ENCODE measurements at regions not wholly inside any gene's neighbourhood (a gene's known extent, or its start where the extent isn't known, plus 50 kb on each side); places are given as distances from the start of the nearest gene placed in this dataset.

GRCh38 chr12:32047357-32048212, 59.1 kb upstream of the BICD1 start:
- DNase-seq: no peak

DNA sequence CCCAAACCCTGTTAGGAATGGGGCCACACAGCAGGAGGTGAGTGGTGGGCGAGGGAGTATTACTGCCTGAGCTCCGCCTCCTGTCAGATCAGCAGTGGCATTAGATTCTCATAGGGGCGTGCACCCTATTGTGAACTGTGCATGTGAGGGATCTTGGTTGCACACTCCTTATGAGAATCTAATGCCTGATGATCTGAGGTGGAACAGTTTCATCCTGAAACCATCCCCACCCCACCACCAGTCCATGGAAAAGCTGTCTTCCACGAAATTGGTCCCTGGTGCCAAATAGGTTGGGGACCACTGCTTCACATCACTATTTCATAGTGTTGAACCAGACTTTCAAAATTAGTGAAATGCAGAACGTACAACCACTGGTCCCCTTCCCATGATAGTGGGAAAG, 57.9 kb upstream of the BICD1 start:
- no peak for DNase-seq

DNA sequence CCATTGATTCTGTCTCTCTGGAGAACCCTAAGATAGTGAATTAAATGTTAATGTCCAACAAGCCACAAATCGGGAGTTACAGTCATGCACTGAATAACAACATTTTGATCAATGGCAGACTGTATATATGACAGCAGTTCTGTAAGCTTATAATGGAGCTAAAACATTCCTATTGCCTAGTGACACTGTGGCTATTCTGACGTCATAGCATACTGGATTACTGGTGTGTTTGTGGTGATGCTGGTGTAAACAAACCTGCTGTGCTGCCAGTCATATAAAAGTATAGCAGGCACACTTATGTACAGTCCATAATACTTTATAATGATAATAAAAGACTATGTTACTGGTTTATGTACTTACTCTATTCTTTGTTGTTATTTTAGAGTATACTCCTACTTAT, 56.7 kb upstream of the BICD1 start:
- no peak for DNase-seq

GRCh38 chr12:32051511-32052211, 55.0 kb upstream of the BICD1 start:
- no peak for DNase-seq

- DNase-seq: no peak
Observed at GRCh38 chr12:32052212-32052713, 54.4 kb upstream of the BICD1 start.

GRCh38 chr12:32053881-32054624, 52.6 kb upstream of the BICD1 start:
- DNase-seq: no peak

Measured in activated gamma-delta T cell treated with Interleukin-2 at 50 U/mL for 16 hours (primary cell).